Mesothelial cell of epicardium (in vitro differentiated cells): ENCODE measurements at regions not wholly inside any gene's neighbourhood (a gene's known extent, or its start where the extent isn't known, plus 50 kb on each side); places are given as distances from the start of the nearest gene placed in this dataset.
"Not testable (repeated sequence)": the region's sequence is repeated elsewhere in the genome, so short reads cannot be mapped to it uniquely, and the experiment has no call there.

Experiments
- DNase-seq, 2 experiments: peaks; one replicate each; pipeline ENCODE4 v3.0.0; 2021; ENCODE audit warnings: low spot score in 2 of 2; ENCODE audit not compliant: unreplicated experiment in 2 of 2
- H3K27ac Mint-ChIP-seq: 2 replicates; pipeline ENCODE4 v1.8.0; 2021; ENCODE audit warnings: mixed read lengths
- H3K27me3 Mint-ChIP-seq: 2 replicates; pipeline ENCODE4 v1.8.0; 2021; ENCODE audit warnings: low read depth, mixed read lengths
- H3K36me3 Mint-ChIP-seq: 2 replicates; pipeline ENCODE4 v1.8.0; 2021; ENCODE audit warnings: mixed read lengths
- H3K4me1 Mint-ChIP-seq: 2 replicates; pipeline ENCODE4 v1.8.0; 2021; ENCODE audit warnings: mixed read lengths
- H3K4me3 Mint-ChIP-seq: 2 replicates; pipeline ENCODE4 v1.8.0; 2021; ENCODE audit warnings: mild to moderate bottlenecking, moderate library complexity, mixed read lengths
- H3K9me3 Mint-ChIP-seq: 2 replicates; pipeline ENCODE4 v1.8.0; 2021; ENCODE audit warnings: mixed read lengths
- CTCF ChIP-seq: fragments of 200-600 bp; sonication (generic); IDR thresholded peaks from one replicate; pipeline ENCODE4 v1.5.0; 2021; ENCODE audit warnings: antibody characterized with exemption; ENCODE audit not compliant: unreplicated experiment

GRCh38 chr3:193033226-193033780 lies 115.6 kb upstream of the MB21D2 start:
- no peaks in the 10 kb centered on the region for H3K27me3 Mint-ChIP-seq
- no peak for DNase-seq
- no peak overlapping the region for H3K4me3 Mint-ChIP-seq
- H3K36me3 Mint-ChIP-seq = no peaks in the 10 kb centered on the region
- no peak overlapping the region for H3K27ac Mint-ChIP-seq
- TF ChIP-seq CTCF = no peak
- no peaks in the 10 kb centered on the region for H3K4me1 Mint-ChIP-seq
- peaks cover 4% of the 10 kb centered on the region for H3K9me3 Mint-ChIP-seq

- not testable (repeated sequence) for H3K36me3 Mint-ChIP-seq, H3K4me1 Mint-ChIP-seq, DNase-seq, H3K9me3 Mint-ChIP-seq, H3K4me3 Mint-ChIP-seq, H3K27me3 Mint-ChIP-seq, H3K27ac Mint-ChIP-seq
These were observed 120.2 kb upstream of the MB21D2 start for GRCh38 chr3:193037828-193038227.

DNA sequence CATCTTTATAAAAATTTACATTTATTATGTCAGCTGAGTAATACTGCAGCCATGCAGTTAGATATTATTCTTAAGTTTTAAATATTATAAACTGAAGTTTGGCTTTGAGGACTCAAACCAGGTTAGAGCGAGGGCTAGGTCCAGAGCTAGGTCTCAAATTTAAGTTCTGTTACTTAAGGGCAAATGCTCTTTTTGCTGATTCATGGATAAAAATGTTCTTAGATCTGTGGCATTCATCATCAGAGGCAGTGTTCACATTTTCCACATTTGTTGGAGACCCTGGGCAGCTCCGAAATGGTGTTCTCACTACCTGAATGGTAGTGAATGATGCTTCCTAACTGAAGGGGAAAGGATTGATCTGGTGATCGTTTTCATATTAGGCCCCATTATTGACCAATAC lies 121.4 kb upstream of the MB21D2 start:
- DNase-seq = no peak
- Mint-ChIP-seq H3K36me3 (no peaks in the 10 kb centered on the region), H3K27ac (no peak overlapping the region), H3K4me1 (no peaks in the 10 kb centered on the region), H3K4me3 (no peak overlapping the region), H3K9me3 (peaks cover 4% of the 10 kb centered on the region), H3K27me3 (no peaks in the 10 kb centered on the region)
- no peak for TF ChIP-seq CTCF

- Mint-ChIP-seq H3K27me3 (no peaks in the 10 kb centered on the region), H3K27ac (no peak overlapping the region), H3K36me3 (no peaks in the 10 kb centered on the region), H3K9me3 (peaks cover 4% of the 10 kb centered on the region), H3K4me1 (no peaks in the 10 kb centered on the region), H3K4me3 (no peak overlapping the region)
- TF ChIP-seq CTCF = peak; percentile 17
- DNase-seq = no peak
These were observed 123.4 kb upstream of the MB21D2 start for GRCh38 chr3:193040836-193041672.

GRCh38 chr3:193046371-193046770 lies 128.7 kb upstream of the MB21D2 start:
- Mint-ChIP-seq H3K4me1 (peaks cover 1% of the 10 kb centered on the region), H3K27me3 (peaks cover 3% of the 10 kb centered on the region), H3K36me3 (no peaks in the 10 kb centered on the region), H3K27ac (no peak overlapping the region), H3K9me3 (no peaks in the 10 kb centered on the region), H3K4me3 (no peak overlapping the region)
- DNase-seq = no peak
- TF ChIP-seq CTCF = no peak

- DNase-seq, H3K27me3 Mint-ChIP-seq, H3K36me3 Mint-ChIP-seq, H3K4me3 Mint-ChIP-seq, H3K9me3 Mint-ChIP-seq, H3K4me1 Mint-ChIP-seq, H3K27ac Mint-ChIP-seq: not testable (repeated sequence)
These were observed 129.8 kb upstream of the MB21D2 start for GRCh38 chr3:193047461-193047860.
